HG03432 (cell line): ENCODE measurements at regions not wholly inside any gene's neighbourhood (a gene's known extent, or its start where the extent isn't known, plus 50 kb on each side); places are given as distances from the start of the nearest gene placed in this dataset.
"Not testable (repeated sequence)": the region's sequence is repeated elsewhere in the genome, so short reads cannot be mapped to it uniquely, and the experiment has no call there.

Experiments used
- ATAC-seq: cut with Tn5 transposase; IDR thresholded peaks from one replicate; pipeline ENCODE4 v1.9.1; 2021; ENCODE audit warnings: mild to moderate bottlenecking, moderate library complexity; ENCODE audit not compliant: unreplicated experiment

- ATAC-seq: no peak
These were observed 102.2 kb upstream of the SLC24A3 start for GRCh38 chr20:19110285-19110684.

GRCh38 chr20:19110881-19111460 is 101.5 kb upstream of the SLC24A3 start:
- ATAC-seq: no peak

- no peak for ATAC-seq
These were observed 99.6 kb upstream of the SLC24A3 start for GRCh38 chr20:19112828-19113227.

DNA sequence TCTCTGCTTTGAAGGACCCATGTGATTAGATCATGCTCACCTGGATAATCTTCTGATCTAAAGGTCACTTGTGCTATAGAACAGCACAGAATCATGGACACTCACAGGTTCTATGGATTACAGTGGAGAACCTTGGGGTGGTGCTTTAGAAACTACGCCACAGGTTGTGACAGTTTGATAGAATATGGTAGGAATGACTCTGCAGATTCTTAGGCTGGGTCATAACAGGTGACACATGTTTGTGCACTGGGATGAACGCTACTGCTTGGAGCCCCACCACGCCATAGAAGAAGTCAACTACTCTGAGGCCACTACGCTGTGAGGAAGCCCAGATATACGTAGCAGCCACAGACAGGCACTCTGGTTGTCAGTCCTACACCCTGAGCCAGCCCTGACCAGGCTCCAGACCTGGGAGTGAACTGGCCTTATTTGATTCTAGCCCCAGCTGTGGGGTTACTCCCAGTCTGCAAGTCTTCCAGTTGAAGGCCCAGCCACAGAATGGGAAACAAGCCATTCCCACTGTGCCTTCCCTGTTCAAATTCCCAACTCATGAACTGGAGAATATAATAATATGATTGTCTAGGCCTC is 99.0 kb upstream of the SLC24A3 start:
- ATAC-seq: no peak

DNA sequence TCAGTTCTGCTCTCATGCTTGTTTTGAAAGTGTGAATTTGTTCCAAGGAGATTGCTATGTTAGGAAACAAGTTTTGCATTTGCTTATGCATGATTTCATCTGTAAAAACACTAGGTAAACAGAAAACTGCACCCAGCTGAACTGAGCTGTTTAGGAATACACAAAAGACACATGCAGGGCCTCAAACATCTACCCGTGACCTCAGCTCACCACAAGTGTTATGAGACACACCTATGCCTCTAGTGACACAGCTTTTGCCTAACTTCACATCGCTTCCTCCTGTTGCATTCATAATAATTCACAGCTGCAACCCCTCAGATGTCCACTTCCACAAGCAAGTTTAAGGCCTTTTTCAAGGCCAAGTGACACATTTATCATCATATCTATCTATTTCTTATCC is 98.0 kb upstream of the SLC24A3 start:
- no peak for ATAC-seq

DNA sequence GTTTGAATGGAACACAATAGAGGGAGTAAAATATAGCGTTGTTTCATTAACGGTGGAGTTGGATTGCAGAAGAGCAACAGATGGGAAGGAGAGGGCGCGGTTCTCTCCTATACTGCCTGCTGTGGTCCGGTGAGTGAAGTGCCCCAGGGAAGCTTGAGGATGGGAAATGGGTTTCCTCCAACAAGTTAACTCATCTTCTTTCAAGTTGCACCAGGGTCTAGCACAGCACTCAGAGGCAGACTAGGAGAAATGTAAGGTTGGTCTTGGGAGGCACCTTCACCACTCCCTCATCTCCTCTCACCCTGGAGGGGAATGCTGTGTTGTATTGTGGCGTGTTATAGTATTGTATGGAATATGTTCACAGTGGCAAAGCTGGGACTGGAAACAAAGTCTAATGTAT is 96.9 kb upstream of the SLC24A3 start:
- no peak for ATAC-seq

DNA sequence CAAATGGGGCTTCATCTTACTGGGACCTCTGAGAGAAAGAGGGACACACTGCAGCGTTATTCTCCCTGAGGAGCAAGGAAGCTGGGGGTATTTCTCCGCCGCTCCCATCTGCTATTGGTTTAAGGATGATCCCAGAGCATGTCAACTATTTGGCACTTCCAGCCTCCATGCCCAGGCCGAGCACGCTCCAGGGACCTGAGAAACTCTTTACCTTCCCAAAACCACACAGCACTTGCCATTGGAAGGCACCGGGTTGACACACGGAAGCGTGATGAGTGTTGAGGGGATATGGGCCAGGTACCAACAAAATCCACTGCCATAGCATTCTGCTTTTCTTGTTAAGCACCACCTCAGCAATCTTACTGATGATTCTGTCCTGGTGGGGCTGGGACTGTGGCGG is 92.4 kb upstream of the SLC24A3 start:
- no peak for ATAC-seq

DNA sequence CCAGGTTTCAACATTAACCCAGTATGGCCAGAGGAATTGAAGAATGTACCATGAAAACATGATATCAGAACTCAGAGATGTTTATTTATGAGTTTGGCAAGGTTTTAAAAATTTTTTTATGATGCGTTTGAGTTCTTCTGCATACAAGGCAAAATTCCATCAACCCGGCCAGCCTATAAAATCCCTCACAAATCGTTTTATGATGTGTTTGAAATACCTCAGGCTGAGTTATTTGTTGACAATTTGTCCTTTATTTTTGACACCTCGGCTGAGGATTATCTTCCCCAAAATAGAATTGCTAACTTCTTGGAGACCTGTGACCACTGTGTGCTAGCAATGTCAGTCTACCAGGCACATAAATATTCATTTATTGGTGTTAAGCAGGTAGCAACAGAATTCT is 91.9 kb upstream of the SLC24A3 start:
- no peak for ATAC-seq

GRCh38 chr20:19121463-19121862 is 91.0 kb upstream of the SLC24A3 start:
- no peak for ATAC-seq

- no peak for ATAC-seq
These were observed 90.5 kb upstream of the SLC24A3 start for GRCh38 chr20:19121916-19122315.

- ATAC-seq: no peak
These were observed 90.0 kb upstream of the SLC24A3 start for GRCh38 chr20:19122395-19122794.

DNA sequence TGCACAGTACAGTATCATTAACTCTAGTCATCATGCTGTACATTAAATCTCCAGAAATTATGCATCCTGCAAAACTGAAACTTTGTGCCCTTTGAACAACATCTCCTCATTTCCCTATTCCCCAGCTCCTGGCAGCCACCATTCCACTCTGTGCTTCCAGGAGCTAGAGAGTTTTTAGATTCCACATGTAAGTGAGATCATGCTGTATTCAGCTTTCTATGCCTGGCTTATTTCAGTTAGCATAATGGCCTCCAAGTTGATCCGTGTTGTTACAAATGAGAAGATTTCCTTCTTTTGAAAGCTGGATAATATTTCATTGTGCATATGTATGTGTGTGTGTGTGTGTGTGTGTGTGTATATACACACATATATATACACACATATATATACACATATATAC is 86.9 kb upstream of the SLC24A3 start:
- ATAC-seq: no peak

GRCh38 chr20:19129306-19129705 is 83.1 kb upstream of the SLC24A3 start:
- ATAC-seq: no peak

DNA sequence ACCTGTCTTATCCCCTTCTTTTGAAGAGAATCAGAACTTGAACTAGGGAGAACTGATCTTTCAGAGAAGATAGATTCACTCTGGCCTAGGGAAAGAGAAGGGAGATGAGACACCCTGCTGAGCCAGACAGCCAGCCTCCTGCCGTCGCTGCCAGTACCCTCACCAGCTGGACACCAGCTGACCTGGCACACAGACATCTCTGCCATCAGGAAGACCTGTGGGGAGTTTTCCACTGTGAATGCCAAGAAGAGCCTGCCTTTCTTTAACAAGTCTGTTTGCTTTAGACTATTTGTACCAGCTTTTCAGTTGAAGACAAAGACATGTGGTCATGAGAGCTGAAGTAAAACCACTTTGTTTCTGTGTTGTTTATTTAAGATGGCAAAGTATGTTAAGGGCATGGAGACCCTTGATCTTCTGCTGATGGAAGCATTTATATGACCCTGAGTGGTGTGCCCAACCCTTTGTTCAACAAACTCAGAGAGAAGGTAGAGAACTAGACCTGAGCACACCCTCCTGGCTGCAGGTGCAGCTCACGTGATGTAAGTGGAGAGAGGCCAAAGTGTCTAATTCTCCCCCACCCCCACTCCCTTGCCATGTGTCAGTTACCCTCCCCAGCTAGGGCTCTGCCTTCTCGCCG is 82.3 kb upstream of the SLC24A3 start:
- ATAC-seq: no peak

- no peak for ATAC-seq
These were observed 81.8 kb upstream of the SLC24A3 start for GRCh38 chr20:19130613-19130984.

DNA sequence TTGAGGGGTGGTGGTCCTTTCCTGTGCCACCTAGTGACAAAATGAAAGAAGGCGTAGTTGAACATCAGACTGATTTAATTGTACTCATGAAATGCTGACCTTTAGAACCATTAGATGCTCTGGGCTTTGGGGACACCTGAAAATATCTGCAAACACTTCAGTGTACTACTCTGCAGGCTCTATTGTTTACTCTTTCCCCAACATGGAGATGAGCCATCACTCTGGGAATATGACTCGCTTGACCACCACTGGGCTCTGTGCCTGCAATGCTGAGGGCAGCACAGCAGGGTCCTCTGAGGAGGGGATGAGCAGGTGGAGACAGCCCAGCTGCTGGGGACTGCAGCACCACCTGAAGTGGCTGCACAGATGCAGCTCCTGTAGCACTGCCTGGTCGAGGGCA is 74.8 kb upstream of the SLC24A3 start:
- ATAC-seq: no peak

- no peak for ATAC-seq
These were observed 73.7 kb upstream of the SLC24A3 start for GRCh38 chr20:19138758-19139157.

DNA sequence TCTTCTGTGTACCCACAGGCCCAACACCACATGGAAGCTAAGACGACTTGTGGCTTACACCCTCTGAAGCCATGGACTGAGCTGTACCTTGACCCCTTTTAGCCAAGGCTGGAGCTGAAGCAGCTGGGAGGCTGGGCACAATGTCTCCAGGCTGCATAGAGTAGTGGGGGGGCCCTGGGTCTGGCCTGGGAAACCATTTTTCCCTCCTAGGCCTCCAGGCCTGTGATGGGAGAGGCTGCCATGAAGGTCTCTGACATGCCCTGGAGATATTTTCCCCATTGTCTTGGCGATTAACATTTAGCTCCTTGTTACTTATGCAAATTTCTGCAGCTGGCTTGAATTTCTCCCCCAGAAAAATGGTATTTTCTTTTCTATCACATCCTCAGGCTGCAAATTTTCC is 72.9 kb upstream of the SLC24A3 start:
- ATAC-seq: not testable (repeated sequence)

GRCh38 chr20:19141998-19142397 is 70.4 kb upstream of the SLC24A3 start:
- no peak for ATAC-seq

GRCh38 chr20:19143890-19144289 is 68.6 kb upstream of the SLC24A3 start:
- no peak for ATAC-seq

GRCh38 chr20:19161336-19161735 is 51.1 kb upstream of the SLC24A3 start:
- no peak for ATAC-seq
